ENCODE measurements at regions not wholly inside any gene's neighbourhood (a gene's known extent, or its start where the extent isn't known, plus 50 kb on each side); places are given as distances from the start of the nearest gene placed in this dataset.
"Not testable (repeated sequence)": the region's sequence is repeated elsewhere in the genome, so short reads cannot be mapped to it uniquely, and the experiment has no call there.

DNA sequence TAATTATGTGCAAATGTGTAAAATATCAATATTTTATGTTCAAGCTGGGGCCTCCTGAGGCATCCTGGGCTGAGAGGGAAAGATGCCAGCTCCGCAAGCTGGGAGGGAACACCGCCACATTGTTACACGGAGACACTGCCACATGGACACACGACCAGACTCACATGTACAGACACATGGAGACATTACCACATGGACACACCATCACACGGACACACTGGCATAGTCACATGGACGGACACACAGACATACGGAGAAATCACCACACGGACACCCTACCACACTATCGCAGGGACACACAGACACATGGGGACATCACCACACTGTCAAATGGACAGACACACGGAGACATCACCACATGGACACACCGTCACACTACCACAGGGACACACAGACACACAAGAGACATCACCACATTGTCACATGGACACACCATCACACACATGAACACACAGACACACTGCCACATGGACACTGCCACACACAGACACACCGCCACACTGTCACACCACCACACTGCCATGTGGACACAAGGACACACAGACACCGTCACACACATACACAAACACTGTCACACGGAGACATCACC, 117.6 kb downstream of the CCDC74A start:
- H3K79me2 ChIP-seq (ENCODE audit: control insufficient read depth, insufficient read depth, low read length) = no peaks in the 10 kb centered on the region
- H3K9ac ChIP-seq (ENCODE audit: control insufficient read depth, extremely low read depth, insufficient read depth, low read length) = no peak overlapping the region
- H3K9me1 ChIP-seq (ENCODE audit: control insufficient read depth, extremely low read depth, insufficient read depth, low read length) = no peaks in the 10 kb centered on the region
- H2AFZ ChIP-seq (ENCODE audit: control insufficient read depth, low read length) = no peak overlapping the region
- no peaks in the 10 kb centered on the region for H3K9me3 ChIP-seq (ENCODE audit: control insufficient read depth, low read depth, low read length)
- no peak overlapping the region for H3K27ac ChIP-seq (ENCODE audit: control insufficient read depth, insufficient read depth, low read length)
- TF ChIP-seq, protein P1, sequence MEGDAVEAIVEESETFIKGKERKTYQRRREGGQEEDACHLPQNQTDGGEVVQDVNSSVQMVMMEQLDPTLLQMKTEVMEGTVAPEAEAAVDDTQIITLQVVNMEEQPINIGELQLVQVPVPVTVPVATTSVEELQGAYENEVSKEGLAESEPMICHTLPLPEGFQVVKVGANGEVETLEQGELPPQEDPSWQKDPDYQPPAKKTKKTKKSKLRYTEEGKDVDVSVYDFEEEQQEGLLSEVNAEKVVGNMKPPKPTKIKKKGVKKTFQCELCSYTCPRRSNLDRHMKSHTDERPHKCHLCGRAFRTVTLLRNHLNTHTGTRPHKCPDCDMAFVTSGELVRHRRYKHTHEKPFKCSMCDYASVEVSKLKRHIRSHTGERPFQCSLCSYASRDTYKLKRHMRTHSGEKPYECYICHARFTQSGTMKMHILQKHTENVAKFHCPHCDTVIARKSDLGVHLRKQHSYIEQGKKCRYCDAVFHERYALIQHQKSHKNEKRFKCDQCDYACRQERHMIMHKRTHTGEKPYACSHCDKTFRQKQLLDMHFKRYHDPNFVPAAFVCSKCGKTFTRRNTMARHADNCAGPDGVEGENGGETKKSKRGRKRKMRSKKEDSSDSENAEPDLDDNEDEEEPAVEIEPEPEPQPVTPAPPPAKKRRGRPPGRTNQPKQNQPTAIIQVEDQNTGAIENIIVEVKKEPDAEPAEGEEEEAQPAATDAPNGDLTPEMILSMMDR (optimal IDR thresholded peaks at IDR 0.05 in 1 of 3, IDR thresholded peaks at IDR 0.05 in 1 of 3, conservative IDR thresholded peaks at IDR 0.05 in 1 of 3; ENCODE audit: extremely low read depth in 1 of 3, insufficient read depth in 2 of 3, low read length in 3 of 3) = no peak
- no peak for TF ChIP-seq EZH2 (IDR thresholded peaks at IDR 0.05; ENCODE audit: low read length)
- H3K27me3 ChIP-seq (ENCODE audit: control insufficient read depth, extremely low read depth, insufficient read depth, low read length) = peaks cover 13% of the 10 kb centered on the region
- no peaks in the 10 kb centered on the region for H3K4me1 ChIP-seq (ENCODE audit: control insufficient read depth, extremely low read depth, insufficient read depth, low read length)
- dilution Hi-C loops (cut with MboI; ENCODE audit: extremely low pct_ligation_motif_present, low sequenced_read_pairs) = no loop called here
- FAIRE-seq (no peak), DNase-seq (ENCODE audit: low read depth, low spot score) (no peak)
- H3K36me3 ChIP-seq (ENCODE audit: control insufficient read depth in 2 of 2, extremely low read depth in 1 of 2, insufficient read depth in 2 of 2, low read length in 2 of 2) = no peaks in the 10 kb centered on the region
- H3K4me2 ChIP-seq (ENCODE audit: control insufficient read depth, extremely low read depth, insufficient read depth, low read depth, low read length) = no peak overlapping the region
- no peaks in the 10 kb centered on the region for H4K20me1 ChIP-seq (ENCODE audit: control insufficient read depth, extremely low read depth, insufficient read depth, low read length)
- H3K4me3 ChIP-seq (ENCODE audit: control insufficient read depth in 2 of 3, extremely low read depth in 1 of 3, insufficient read depth in 2 of 3, low read depth in 1 of 3, low read length in 3 of 3) = no peak overlapping the region

DNA sequence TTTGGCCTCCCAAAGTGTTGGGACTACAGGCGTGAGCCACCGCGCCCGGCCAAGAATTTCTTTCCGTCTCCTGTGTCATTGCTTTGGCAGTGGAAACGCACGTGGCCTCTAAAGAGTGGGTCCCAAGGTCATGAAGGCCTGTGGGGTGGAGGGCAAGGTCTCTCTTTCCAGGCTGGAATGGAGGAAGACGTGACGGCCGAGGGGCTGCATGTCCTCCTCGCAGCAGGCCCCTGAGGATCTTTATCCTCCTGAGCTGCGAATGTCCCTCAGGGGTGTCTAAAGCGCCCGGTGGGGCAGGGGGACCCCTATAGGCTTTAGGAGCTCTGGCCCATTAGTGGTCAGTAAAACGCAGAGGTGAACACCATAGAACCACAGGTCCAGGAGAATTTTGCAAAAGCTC, 118.5 kb downstream of the CCDC74A start:
- H3K4me2 ChIP-seq (ENCODE audit: control insufficient read depth, extremely low read depth, insufficient read depth, low read depth, low read length); FAIRE-seq; H3K79me2 ChIP-seq (ENCODE audit: control insufficient read depth, insufficient read depth, low read length); DNase-seq (ENCODE audit: low read depth, low spot score); H3K9ac ChIP-seq (ENCODE audit: control insufficient read depth, extremely low read depth, insufficient read depth, low read length); H4K20me1 ChIP-seq (ENCODE audit: control insufficient read depth, extremely low read depth, insufficient read depth, low read length); H3K4me3 ChIP-seq (ENCODE audit: control insufficient read depth in 2 of 3, extremely low read depth in 1 of 3, insufficient read depth in 2 of 3, low read depth in 1 of 3, low read length in 3 of 3); H3K4me1 ChIP-seq (ENCODE audit: control insufficient read depth, extremely low read depth, insufficient read depth, low read length); dilution Hi-C loops (cut with MboI; ENCODE audit: extremely low pct_ligation_motif_present, low sequenced_read_pairs); H3K9me1 ChIP-seq (ENCODE audit: control insufficient read depth, extremely low read depth, insufficient read depth, low read length); H2AFZ ChIP-seq (ENCODE audit: control insufficient read depth, low read length); H3K27ac ChIP-seq (ENCODE audit: control insufficient read depth, insufficient read depth, low read length); H3K9me3 ChIP-seq (ENCODE audit: control insufficient read depth, low read depth, low read length); H3K36me3 ChIP-seq (ENCODE audit: control insufficient read depth in 2 of 2, extremely low read depth in 1 of 2, insufficient read depth in 2 of 2, low read length in 2 of 2): not testable (repeated sequence)
- peaks cover 13% of the 10 kb centered on the region for H3K27me3 ChIP-seq (ENCODE audit: control insufficient read depth, extremely low read depth, insufficient read depth, low read length)

DNA sequence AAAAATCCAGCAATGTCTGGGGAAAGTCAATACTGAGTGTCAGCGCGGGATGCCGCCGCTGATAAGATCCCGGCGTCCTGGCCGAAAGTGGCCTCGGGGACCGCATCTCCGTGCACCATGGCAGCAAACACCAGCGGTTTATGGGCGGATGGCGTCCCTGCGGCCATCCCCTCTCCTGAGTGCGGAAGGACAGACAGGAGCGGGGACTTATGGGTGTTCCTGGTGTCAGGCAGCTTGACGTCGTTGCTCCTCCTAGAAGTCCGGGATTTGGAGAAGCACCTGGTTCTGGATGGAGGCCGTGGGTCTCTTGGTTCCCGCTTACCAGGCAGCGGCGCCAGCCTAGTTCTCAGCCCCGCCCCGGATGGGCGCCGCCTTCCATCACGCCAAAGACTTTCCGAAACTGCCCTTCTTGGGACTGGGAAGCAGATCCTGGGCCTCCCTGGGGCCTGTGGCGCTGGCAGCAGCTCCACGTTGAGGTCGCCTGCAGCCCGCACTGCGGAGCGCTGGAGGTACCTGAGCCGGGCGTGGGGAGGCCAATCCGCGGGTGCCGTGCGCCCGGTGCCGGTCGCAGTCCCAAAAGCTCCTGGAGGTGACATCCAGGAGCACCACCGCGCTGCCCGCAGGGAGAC, 119.1 kb downstream of the CCDC74A start:
- H3K4me3 ChIP-seq (ENCODE audit: control insufficient read depth in 2 of 3, extremely low read depth in 1 of 3, insufficient read depth in 2 of 3, low read depth in 1 of 3, low read length in 3 of 3) = no peak overlapping the region
- DNase-seq (ENCODE audit: low read depth, low spot score) = no peak

More for the DNA sequence above, 119.1 kb downstream of the CCDC74A start:
- Histone ChIP-seq H2AFZ (ENCODE audit: control insufficient read depth, low read length) (peak overlapping the region; percentile 56), H3K79me2 (ENCODE audit: control insufficient read depth, insufficient read depth, low read length) (no peaks in the 10 kb centered on the region), H3K27me3 (ENCODE audit: control insufficient read depth, extremely low read depth, insufficient read depth, low read length) (peaks cover 13% of the 10 kb centered on the region), H3K4me1 (ENCODE audit: control insufficient read depth, extremely low read depth, insufficient read depth, low read length) (no peaks in the 10 kb centered on the region), H4K20me1 (ENCODE audit: control insufficient read depth, extremely low read depth, insufficient read depth, low read length) (no peaks in the 10 kb centered on the region), H3K36me3 (ENCODE audit: control insufficient read depth in 2 of 2, extremely low read depth in 1 of 2, insufficient read depth in 2 of 2, low read length in 2 of 2) (no peaks in the 10 kb centered on the region), H3K9ac (ENCODE audit: control insufficient read depth, extremely low read depth, insufficient read depth, low read length) (no peak overlapping the region), H3K9me3 (ENCODE audit: control insufficient read depth, low read depth, low read length) (no peaks in the 10 kb centered on the region), H3K27ac (ENCODE audit: control insufficient read depth, insufficient read depth, low read length) (no peak overlapping the region), H3K4me2 (ENCODE audit: control insufficient read depth, extremely low read depth, insufficient read depth, low read depth, low read length) (peak overlapping the region; percentile 32), H3K9me1 (ENCODE audit: control insufficient read depth, extremely low read depth, insufficient read depth, low read length) (no peaks in the 10 kb centered on the region)
- dilution Hi-C loops (cut with MboI; ENCODE audit: extremely low pct_ligation_motif_present, low sequenced_read_pairs) = no loop called here
- TF ChIP-seq EZH2 (IDR thresholded peaks at IDR 0.05; ENCODE audit: low read length) = no peak
- TF ChIP-seq, protein P1 (optimal IDR thresholded peaks at IDR 0.05 in 1 of 3, IDR thresholded peaks at IDR 0.05 in 1 of 3, conservative IDR thresholded peaks at IDR 0.05 in 1 of 3; ENCODE audit: extremely low read depth in 1 of 3, insufficient read depth in 2 of 3, low read length in 3 of 3) = no peak
- FAIRE-seq = no peak
